HL-60/S4 treated with retinoic acid at 250 ng/mL for 4 days and 3 days (cell line): ENCODE measurements at regions not wholly inside any gene's neighbourhood (a gene's known extent, or its start where the extent isn't known, plus 50 kb on each side); places are given as distances from the start of the nearest gene placed in this dataset.

Experiments used
- in situ Hi-C: fragments of 300-500 bp; cut with MboI; formaldehyde crosslinking; loops from 2 replicates; pipeline ENCODE4 v1.7.0; 2022; ENCODE audit warnings: low sequenced_read_pairs

GRCh38 chr2:84290537-84290936 is 168.5 kb downstream of the SUCLG1 start:
- in situ Hi-C loops = no loop called here

GRCh38 chr2:84288293-84288692 is 170.8 kb downstream of the SUCLG1 start:
- in situ Hi-C loops = no loop called here

- in situ Hi-C loops = no loop called here
Measured at GRCh38 chr2:84286878-84287277, 172.2 kb downstream of the SUCLG1 start.

- in situ Hi-C loops = no loop called here
Measured at GRCh38 chr2:84285056-84285747, 173.9 kb downstream of the SUCLG1 start.

- in situ Hi-C loops = no loop called here
Measured at GRCh38 chr2:84283506-84283905, 175.6 kb downstream of the SUCLG1 start.

GRCh38 chr2:84281510-84281909 is 177.6 kb downstream of the SUCLG1 start:
- in situ Hi-C loops = no loop called here

- in situ Hi-C loops = no loop called here
Measured at GRCh38 chr2:84280873-84281272, 178.2 kb downstream of the SUCLG1 start.

GRCh38 chr2:84278386-84278785 is 180.7 kb downstream of the SUCLG1 start:
- in situ Hi-C loops = no loop called here

- in situ Hi-C loops = no loop called here
Measured at GRCh38 chr2:84276590-84277255, 182.4 kb downstream of the SUCLG1 start.

- in situ Hi-C loops = no loop called here
Measured at GRCh38 chr2:84273406-84273805, 185.7 kb downstream of the SUCLG1 start.

- in situ Hi-C loops = no loop called here
Measured at GRCh38 chr2:84271977-84272376, 187.1 kb downstream of the SUCLG1 start.

- in situ Hi-C loops = no loop called here
Measured at GRCh38 chr2:84257831-84258230, 201.2 kb downstream of the SUCLG1 start.

GRCh38 chr2:84251651-84252302 is 207.3 kb downstream of the SUCLG1 start:
- in situ Hi-C loops = no loop called here

GRCh38 chr2:84249140-84249539 is 209.9 kb downstream of the SUCLG1 start:
- in situ Hi-C loops = no loop called here

GRCh38 chr2:84247532-84247931 is 211.5 kb downstream of the SUCLG1 start:
- in situ Hi-C loops = no loop called here

- in situ Hi-C loops = no loop called here
Measured at GRCh38 chr2:84243788-84244733, 215.0 kb downstream of the SUCLG1 start.

GRCh38 chr2:84238907-84239306 is 220.2 kb downstream of the SUCLG1 start:
- in situ Hi-C loops = no loop called here

- in situ Hi-C loops = no loop called here
Measured at GRCh38 chr2:84236288-84236687, 222.8 kb downstream of the SUCLG1 start.

- in situ Hi-C loops = no loop called here
Measured at GRCh38 chr2:84234103-84234502, 225.0 kb downstream of the SUCLG1 start.

GRCh38 chr2:84231478-84231877 is 227.6 kb downstream of the SUCLG1 start:
- in situ Hi-C loops = no loop called here

GRCh38 chr2:84224121-84224520 is 235.0 kb downstream of the SUCLG1 start:
- in situ Hi-C loops = no loop called here
